ENCODE measurements at regions not wholly inside any gene's neighbourhood (a gene's known extent, or its start where the extent isn't known, plus 50 kb on each side); places are given as distances from the start of the nearest gene placed in this dataset.
"Not testable (repeated sequence)": the region's sequence is repeated elsewhere in the genome, so short reads cannot be mapped to it uniquely, and the experiment has no call there.

GRCh38 chr9:97168174-97168573 is 129.2 kb upstream of the CTSV start:
- not testable (repeated sequence) for TF ChIP-seq CTCF, POLR2A (IDR thresholded peaks at IDR 0.05)
